Colonic mucosa (tissue), 4 donors: ENCODE measurements at regions not wholly inside any gene's neighbourhood (a gene's known extent, or its start where the extent isn't known, plus 50 kb on each side); places are given as distances from the start of the nearest gene placed in this dataset.

Experiments
- DNase-seq: peaks from one replicate; pipeline ENCODE4 v3.0.0-alpha.2; 2020
- H3K27ac ChIP-seq: fragments of 200-600 bp; one replicate; pipeline ENCODE4 v1.8.0; 2021
- H3K27me3 ChIP-seq: fragments of 200-600 bp; one replicate; pipeline ENCODE4 v1.8.0; 2021
- H3K36me3 ChIP-seq: fragments of 200-600 bp; one replicate; pipeline ENCODE4 v1.8.0; 2021
- H3K4me1 ChIP-seq: fragments of 200-600 bp; one replicate; pipeline ENCODE4 v1.8.0; 2021; ENCODE audit warnings: mild to moderate bottlenecking
- H3K4me3 ChIP-seq: fragments of 200-600 bp; one replicate; pipeline ENCODE4 v1.8.0; 2021
- H3K9ac ChIP-seq, 2 donors: one replicate each; pipeline ENCODE4 v1.7.0; 2013; ENCODE audit warnings: control low read depth in 2 of 2, low read depth in 2 of 2, low read length in 2 of 2
- H3K9me3 ChIP-seq: fragments of 200-600 bp; one replicate; pipeline ENCODE4 v1.8.0; 2021
- intact Hi-C: fragments of 100-400 bp; cut with DNase I; formaldehyde crosslinking; loops from one replicate; pipeline ENCODE4 v1.14.1; 2022
- TF ChIP-seq, protein P1 (sequence below): fragments of 200-600 bp; IDR thresholded peaks from one replicate; pipeline ENCODE4 v1.8.0; 2022; ENCODE audit warnings: antibody characterized with exemption, mild to moderate bottlenecking
- donor health status: healthy.
- donor health status: DM: no; HTN: no; CAD: no.
- donor health status: DM: no; HTN: no; CAD: no.

DNA sequence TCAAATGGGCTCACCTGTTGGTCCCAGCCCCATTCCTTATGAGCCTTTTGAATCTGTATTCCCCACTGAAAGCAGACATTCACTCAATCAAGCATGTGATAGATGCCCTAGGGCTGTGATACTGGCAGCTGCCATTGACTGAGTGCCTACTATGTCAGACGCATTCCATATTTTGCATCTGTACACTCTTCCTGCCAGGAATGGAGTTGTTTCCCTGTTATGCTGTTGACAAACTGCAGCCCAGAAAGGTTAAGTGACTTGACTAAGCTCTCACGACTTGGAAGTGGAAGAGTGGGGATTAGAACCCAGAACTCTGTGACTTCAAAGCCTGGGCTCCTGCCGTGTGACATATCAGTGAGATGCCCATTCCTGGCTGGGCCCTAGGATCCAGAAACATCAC is 211.4 kb downstream of the RPLP1 start:
- no peaks in the 10 kb centered on the region for H3K36me3 ChIP-seq
- H3K27ac ChIP-seq: no peak overlapping the region
- TF ChIP-seq, protein P1, sequence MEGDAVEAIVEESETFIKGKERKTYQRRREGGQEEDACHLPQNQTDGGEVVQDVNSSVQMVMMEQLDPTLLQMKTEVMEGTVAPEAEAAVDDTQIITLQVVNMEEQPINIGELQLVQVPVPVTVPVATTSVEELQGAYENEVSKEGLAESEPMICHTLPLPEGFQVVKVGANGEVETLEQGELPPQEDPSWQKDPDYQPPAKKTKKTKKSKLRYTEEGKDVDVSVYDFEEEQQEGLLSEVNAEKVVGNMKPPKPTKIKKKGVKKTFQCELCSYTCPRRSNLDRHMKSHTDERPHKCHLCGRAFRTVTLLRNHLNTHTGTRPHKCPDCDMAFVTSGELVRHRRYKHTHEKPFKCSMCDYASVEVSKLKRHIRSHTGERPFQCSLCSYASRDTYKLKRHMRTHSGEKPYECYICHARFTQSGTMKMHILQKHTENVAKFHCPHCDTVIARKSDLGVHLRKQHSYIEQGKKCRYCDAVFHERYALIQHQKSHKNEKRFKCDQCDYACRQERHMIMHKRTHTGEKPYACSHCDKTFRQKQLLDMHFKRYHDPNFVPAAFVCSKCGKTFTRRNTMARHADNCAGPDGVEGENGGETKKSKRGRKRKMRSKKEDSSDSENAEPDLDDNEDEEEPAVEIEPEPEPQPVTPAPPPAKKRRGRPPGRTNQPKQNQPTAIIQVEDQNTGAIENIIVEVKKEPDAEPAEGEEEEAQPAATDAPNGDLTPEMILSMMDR: no peak
- no peaks in the 10 kb centered on the region for H3K27me3 ChIP-seq
- intact Hi-C loops: no loop called here
- H3K4me3 ChIP-seq: no peak overlapping the region
- no peak overlapping the region for H3K9ac ChIP-seq
- no peaks in the 10 kb centered on the region for H3K4me1 ChIP-seq
- DNase-seq: no peak
- H3K9me3 ChIP-seq: no peaks in the 10 kb centered on the region

DNA sequence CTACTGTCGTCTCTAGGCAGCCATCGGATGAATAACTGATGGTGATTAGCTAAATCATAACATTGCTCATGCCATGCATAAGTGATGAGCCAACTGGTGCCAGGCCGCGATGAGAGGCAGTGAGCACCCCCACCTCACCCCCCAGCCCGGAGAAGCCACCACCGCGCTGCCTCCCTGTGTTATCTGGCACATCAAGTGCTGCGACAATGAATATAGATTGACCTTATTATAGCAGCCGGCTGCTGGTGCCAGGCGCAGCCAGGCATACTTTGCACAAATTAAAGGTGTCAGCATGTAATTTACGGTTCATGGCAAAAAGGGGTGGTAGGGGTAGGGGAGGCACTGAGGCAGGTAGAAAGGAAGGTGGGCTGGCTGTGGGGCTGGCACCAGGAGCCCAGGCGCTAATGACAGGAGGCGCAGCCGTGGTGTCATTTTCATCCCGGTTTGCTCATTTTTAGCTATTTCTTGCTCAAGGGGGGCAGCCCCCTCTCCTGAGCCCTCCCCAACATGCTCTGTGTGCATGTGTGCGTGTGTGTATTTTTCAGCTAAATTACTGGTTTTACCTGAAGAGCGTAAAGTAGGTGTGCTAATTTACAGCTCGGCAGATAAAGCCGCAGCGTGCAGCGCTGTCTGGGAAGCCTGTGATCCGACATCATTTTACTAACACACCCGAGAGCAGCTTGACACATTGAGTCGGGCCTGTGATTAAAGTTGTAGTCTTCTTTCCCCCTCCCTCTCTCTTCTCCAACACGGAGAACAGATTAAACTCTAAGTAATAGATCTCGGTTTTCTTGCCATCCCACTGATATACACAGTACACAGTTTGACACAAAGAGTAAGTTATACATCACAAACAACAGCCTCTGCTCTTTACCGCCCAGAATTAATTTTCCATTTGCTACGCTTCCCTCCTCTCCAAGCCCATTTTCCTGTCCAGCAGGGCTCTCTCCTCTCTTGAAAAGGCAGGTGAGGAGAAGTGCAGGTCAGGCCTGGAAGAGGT is 212.3 kb downstream of the RPLP1 start:
- Histone ChIP-seq H3K9ac (no peak overlapping the region), H3K4me1 (no peaks in the 10 kb centered on the region), H3K27ac (no peak overlapping the region), H3K36me3 (no peaks in the 10 kb centered on the region), H3K4me3 (no peak overlapping the region), H3K27me3 (no peaks in the 10 kb centered on the region), H3K9me3 (no peaks in the 10 kb centered on the region)
- no peak for DNase-seq
- intact Hi-C loops: no loop called here
- TF ChIP-seq, protein P1: no peak

DNA sequence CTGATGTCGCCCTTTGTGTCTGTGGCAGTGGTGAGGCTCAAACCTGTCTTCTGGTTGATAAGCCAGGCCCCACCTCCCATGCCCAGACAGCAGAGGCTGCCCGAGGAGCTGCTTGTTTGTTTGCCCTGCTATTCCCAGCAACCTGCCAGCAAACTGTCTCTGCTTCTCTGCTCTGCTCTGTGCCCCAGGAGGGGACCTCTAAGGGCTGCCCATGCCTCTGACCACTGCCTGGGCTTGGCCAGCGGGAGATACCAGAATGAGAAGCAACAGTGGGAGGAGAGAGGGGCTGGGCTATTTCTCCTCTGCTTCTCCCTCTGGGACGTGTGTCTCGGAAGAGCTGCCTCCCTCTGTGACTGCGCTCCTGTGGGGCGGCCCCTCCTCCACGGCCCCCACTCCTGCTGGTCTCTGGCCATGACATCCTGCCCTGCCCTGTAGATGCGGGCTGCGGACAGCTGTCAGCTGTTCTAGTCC is 213.1 kb downstream of the RPLP1 start:
- Histone ChIP-seq H3K4me1 (no peaks in the 10 kb centered on the region), H3K9ac (no peak overlapping the region), H3K36me3 (no peaks in the 10 kb centered on the region), H3K27ac (no peak overlapping the region), H3K9me3 (no peaks in the 10 kb centered on the region), H3K27me3 (no peaks in the 10 kb centered on the region), H3K4me3 (no peak overlapping the region)
- no peak for DNase-seq
- TF ChIP-seq, protein P1: no peak
- intact Hi-C loops: no loop called here

DNA sequence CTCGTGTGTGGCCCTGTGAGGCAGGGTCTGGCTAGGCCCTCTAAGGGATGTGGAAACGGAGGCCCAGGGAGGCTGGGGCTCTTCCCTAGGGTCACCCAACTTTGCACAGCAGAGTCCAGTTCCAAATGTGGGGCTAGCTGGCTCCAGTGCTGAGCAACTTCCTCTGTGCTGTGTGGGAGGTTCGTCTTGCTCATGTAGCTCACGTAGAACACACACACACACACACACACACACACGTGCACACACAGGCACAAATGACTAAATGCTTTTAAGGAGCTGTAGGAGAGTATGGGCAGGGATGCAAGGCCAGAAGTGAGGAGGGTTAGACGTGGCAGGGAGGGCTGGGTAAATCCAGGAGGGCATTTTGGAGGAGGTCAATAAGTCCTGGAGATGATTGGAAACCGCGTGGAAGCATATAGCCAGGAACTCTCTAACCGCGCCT is 213.8 kb downstream of the RPLP1 start:
- DNase-seq: no peak
- intact Hi-C loops: no loop called here

DNA sequence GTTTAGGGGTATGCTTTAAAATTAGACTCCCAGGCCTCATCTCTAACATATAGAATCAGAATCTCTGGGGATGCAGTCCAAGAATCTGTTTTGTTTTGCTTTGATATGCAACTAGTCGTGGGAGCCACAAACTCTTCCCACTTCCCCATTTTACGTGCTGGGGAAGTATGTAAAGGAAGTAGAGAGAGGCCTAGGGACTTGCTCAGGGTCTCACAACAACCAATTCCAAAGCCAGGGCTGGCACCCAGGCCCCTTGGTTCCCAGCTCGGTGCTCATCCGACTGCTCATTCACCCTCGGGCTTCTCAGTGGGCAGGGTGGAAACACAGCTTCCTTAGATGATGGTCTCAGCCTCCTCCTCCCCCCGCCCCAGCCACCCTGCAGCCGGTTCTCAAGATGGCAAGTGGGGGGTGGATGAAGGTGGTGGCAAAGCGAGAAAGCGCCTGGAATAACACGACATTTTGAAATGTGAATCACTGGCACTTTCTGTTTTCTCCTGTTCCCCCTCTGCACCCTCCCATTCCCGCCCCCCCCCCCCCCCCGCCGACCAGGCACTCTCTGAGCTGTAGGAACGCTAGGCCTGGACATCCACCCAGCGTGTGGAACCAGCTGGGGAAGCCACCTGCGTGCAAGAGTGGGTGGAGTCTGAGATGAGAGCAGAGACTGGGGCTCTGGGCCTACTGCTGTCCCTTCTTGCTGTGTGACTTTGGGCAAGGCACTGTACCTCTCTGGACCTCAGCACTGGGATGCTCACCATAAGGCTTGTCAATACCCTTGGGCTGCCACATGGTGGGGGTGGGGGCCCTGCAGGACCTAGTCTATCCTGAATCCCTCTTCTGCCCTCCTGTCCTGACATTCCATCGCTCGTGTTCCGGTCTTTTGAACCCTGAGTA is 214.5 kb downstream of the RPLP1 start:
- no peaks in the 10 kb centered on the region for H3K9me3 ChIP-seq
- no peak for DNase-seq
- no peak overlapping the region for H3K9ac ChIP-seq
- TF ChIP-seq, protein P1: no peak
- no peaks in the 10 kb centered on the region for H3K36me3 ChIP-seq
- intact Hi-C loops: no loop called here
- H3K4me1 ChIP-seq: no peaks in the 10 kb centered on the region
- H3K4me3 ChIP-seq: no peak overlapping the region
- H3K27me3 ChIP-seq: no peaks in the 10 kb centered on the region
- no peak overlapping the region for H3K27ac ChIP-seq

More for the DNA sequence above, 213.8 kb downstream of the RPLP1 start:
- TF ChIP-seq, protein P1: no peak
- no peak overlapping the region for H3K4me3 ChIP-seq
- H3K9ac ChIP-seq: peak overlapping the region in 1 of 2 donors; percentile 19
- no peaks in the 10 kb centered on the region for H3K36me3 ChIP-seq
- no peaks in the 10 kb centered on the region for H3K9me3 ChIP-seq
- H3K27ac ChIP-seq: no peak overlapping the region
- no peaks in the 10 kb centered on the region for H3K27me3 ChIP-seq
- no peaks in the 10 kb centered on the region for H3K4me1 ChIP-seq
